ENCODE measurements at regions not wholly inside any gene's neighbourhood (a gene's known extent, or its start where the extent isn't known, plus 50 kb on each side); places are given as distances from the start of the nearest gene placed in this dataset.

DNA sequence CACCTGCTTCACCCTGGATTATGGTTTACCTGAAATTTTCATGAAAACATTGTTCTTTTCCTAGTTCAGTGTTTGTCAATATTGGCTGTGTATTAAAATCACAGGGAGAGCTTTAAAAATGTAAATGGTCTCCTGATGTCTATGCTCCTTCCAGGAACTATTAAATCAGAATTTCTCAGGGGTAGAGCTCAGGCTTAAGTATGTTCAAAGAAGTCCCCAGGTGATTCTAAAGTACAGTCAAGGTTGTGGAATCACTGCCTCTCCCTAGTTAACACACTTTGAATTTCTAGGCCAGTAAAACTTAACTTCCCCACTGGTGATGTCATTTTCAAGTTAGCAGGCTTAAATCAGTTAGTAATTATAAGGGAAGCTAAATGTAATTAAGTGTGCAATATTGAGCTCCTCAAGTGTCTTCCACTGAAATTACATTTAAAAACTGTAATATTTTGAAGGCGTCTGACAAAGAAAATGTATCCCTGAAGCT, 150.3 kb upstream of the SLC28A3 start:
- DNase-seq (ENCODE audit: low read depth in 1 of 2, low spot score in 2 of 2) (no peak), FAIRE-seq (no peak)
- no peak overlapping the region for H3K56ac ChIP-seq (replicated peaks; ENCODE audit: insufficient read length, low read depth, low read length)
- TF ChIP-seq MAFK (IDR thresholded peaks at IDR 0.05; ENCODE audit: low read depth, low read length) (no peak), TAF7 (optimal IDR thresholded peaks at IDR 0.05; ENCODE audit: borderline replicate concordance, low read depth, low read length) (no peak), RBBP5 (IDR thresholded peaks at IDR 0.05; ENCODE audit: borderline replicate concordance, low read depth, low read length) (no peak), POU5F1 (IDR thresholded peaks at IDR 0.05; ENCODE audit: low read depth, low read length) (no peak), CHD1 (IDR thresholded peaks at IDR 0.05; ENCODE audit: low read depth, low read length) (no peak), SP2 (IDR thresholded peaks at IDR 0.05; ENCODE audit: low read length) (no peak), HDAC6 (IDR thresholded peaks at IDR 0.05; ENCODE audit: low read depth, low read length) (no peak), TCF12 (IDR thresholded peaks at IDR 0.05; ENCODE audit: low read depth, low read length) (no peak), HDAC2 (IDR thresholded peaks at IDR 0.05; ENCODE audit: borderline replicate concordance in 1 of 2, low read depth in 2 of 2, low read length in 2 of 2) (no peak)
- TF ChIP-seq, protein P1, sequence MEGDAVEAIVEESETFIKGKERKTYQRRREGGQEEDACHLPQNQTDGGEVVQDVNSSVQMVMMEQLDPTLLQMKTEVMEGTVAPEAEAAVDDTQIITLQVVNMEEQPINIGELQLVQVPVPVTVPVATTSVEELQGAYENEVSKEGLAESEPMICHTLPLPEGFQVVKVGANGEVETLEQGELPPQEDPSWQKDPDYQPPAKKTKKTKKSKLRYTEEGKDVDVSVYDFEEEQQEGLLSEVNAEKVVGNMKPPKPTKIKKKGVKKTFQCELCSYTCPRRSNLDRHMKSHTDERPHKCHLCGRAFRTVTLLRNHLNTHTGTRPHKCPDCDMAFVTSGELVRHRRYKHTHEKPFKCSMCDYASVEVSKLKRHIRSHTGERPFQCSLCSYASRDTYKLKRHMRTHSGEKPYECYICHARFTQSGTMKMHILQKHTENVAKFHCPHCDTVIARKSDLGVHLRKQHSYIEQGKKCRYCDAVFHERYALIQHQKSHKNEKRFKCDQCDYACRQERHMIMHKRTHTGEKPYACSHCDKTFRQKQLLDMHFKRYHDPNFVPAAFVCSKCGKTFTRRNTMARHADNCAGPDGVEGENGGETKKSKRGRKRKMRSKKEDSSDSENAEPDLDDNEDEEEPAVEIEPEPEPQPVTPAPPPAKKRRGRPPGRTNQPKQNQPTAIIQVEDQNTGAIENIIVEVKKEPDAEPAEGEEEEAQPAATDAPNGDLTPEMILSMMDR (IDR thresholded peaks at IDR 0.05; ENCODE audit: control extremely low read depth in 1 of 3, insufficient read depth in 1 of 3, low read depth in 1 of 3, low read length in 3 of 3), result no peak
- no peak overlapping the region for H3K14ac ChIP-seq (ENCODE audit: insufficient read length)
- no peaks in the 10 kb centered on the region for H3K23me2 ChIP-seq (ENCODE audit: low read depth, low read length)
- ChIA-PET POLR2A (ENCODE audit: partially characterized antibody) (no interaction called here), CTCF (ENCODE audit: partially characterized antibody) (interaction anchor here (0.8 to 1.1 kb wide), 3 partner anchors 10 to 652 kb away, joined by 3 to 4 read pairs (median 3); no protein-coding TSS in a partner anchor)
- no peak overlapping the region for H3K27ac ChIP-seq (ENCODE audit: low read depth, low read length)
- H3K4ac ChIP-seq (replicated peaks; ENCODE audit: insufficient read length, low read depth, low read length), result no peak overlapping the region
- no peaks in the 10 kb centered on the region for H3K79me1 ChIP-seq (ENCODE audit: low read depth, low read length)
- H3K9me3 ChIP-seq (ENCODE audit: insufficient read depth in 2 of 2, low read depth in 1 of 2, low read length in 1 of 2), result no peaks in the 10 kb centered on the region
- H2AK5ac ChIP-seq (ENCODE audit: low read depth, low read length), result no peak overlapping the region
- H2BK15ac ChIP-seq (ENCODE audit: low read length), result no peak overlapping the region
- 79% methylated on average over 1 of the region's 1 CpG; no CpG with 5 or more reads in 1 of the 2 experiments for WGBS, 2 experiments (ENCODE audit: extremely low coverage in 1 of 2, insufficient coverage in 1 of 2, insufficient read length in 1 of 2, insufficient replicate concordance in 2 of 2, low coverage in 1 of 2, low lambda C conversion rate in 2 of 2, missing lambda C conversion rate in 1 of 2)
- H4K20me1 ChIP-seq (replicated peaks in 1 of 2; ENCODE audit: control insufficient read depth in 1 of 2, insufficient read depth in 2 of 2, low read length in 2 of 2), result no peaks in the 10 kb centered on the region
- no peak overlapping the region for H2AFZ ChIP-seq (ENCODE audit: low read length)
- H4K91ac ChIP-seq (replicated peaks; ENCODE audit: insufficient read length, low read length), result no peak overlapping the region
- no peaks in the 10 kb centered on the region; a peak in 1 of 7 replicates for H3K27me3 ChIP-seq (replicated peaks in 1 of 4; ENCODE audit: control insufficient read depth in 3 of 4, extremely low read depth in 1 of 4, insufficient read depth in 3 of 4, low read length in 3 of 4)
- no peak overlapping the region for H4K8ac ChIP-seq (ENCODE audit: extremely low read depth, insufficient read depth, low read length)
- no peak overlapping the region for H3K4me3 ChIP-seq (ENCODE audit: extremely low read depth in 1 of 4, insufficient read depth in 2 of 4, low read depth in 3 of 4, low read length in 4 of 4)
- no peak overlapping the region for H3K9ac ChIP-seq (replicated peaks in 1 of 4; ENCODE audit: extremely low read depth in 1 of 4, low read depth in 3 of 4, low read length in 3 of 4)
- no peaks in the 10 kb centered on the region for H3K36me3 ChIP-seq (ENCODE audit: control insufficient read depth in 2 of 4, insufficient read depth in 4 of 4, low read length in 3 of 4)
- peaks cover 0 to 4% (median 0%) of the 10 kb centered on the region in 4 experiments; a peak in 2 of 7 replicates for H3K4me1 ChIP-seq (replicated peaks in 1 of 4; ENCODE audit: control insufficient read depth in 3 of 4, insufficient read depth in 4 of 4, low read length in 3 of 4)
- H4K5ac ChIP-seq (ENCODE audit: insufficient read length, low read depth, low read length), result no peak overlapping the region
- no peaks in the 10 kb centered on the region for H3K79me2 ChIP-seq (ENCODE audit: control insufficient read depth in 1 of 2, insufficient read depth in 2 of 2, low read length in 2 of 2)
- H3K23ac ChIP-seq (ENCODE audit: insufficient read length), result no peak overlapping the region
- no peak overlapping the region for H2BK120ac ChIP-seq (replicated peaks; ENCODE audit: low read depth, low read length)
- no peak overlapping the region for H2BK5ac ChIP-seq (ENCODE audit: low read depth, low read length)
- no peak overlapping the region for H3K18ac ChIP-seq (ENCODE audit: extremely low read depth, low read length)
- no peak overlapping the region for H2BK12ac ChIP-seq (ENCODE audit: low read depth, low read length)
- no peak overlapping the region for H3K4me2 ChIP-seq (ENCODE audit: insufficient read depth in 1 of 2, low read depth in 2 of 2, low read length in 2 of 2)
- no peak overlapping the region for H2BK20ac ChIP-seq (ENCODE audit: low read length)

All from H1 (cell line).